HG02610 (cell line): ENCODE measurements at regions not wholly inside any gene's neighbourhood (a gene's known extent, or its start where the extent isn't known, plus 50 kb on each side); places are given as distances from the start of the nearest gene placed in this dataset.

Experiments used
- ATAC-seq: cut with Tn5 transposase; IDR thresholded peaks from one replicate; pipeline ENCODE4 v1.9.1; 2021; ENCODE audit warnings: mild to moderate bottlenecking, moderate library complexity; ENCODE audit not compliant: unreplicated experiment

DNA sequence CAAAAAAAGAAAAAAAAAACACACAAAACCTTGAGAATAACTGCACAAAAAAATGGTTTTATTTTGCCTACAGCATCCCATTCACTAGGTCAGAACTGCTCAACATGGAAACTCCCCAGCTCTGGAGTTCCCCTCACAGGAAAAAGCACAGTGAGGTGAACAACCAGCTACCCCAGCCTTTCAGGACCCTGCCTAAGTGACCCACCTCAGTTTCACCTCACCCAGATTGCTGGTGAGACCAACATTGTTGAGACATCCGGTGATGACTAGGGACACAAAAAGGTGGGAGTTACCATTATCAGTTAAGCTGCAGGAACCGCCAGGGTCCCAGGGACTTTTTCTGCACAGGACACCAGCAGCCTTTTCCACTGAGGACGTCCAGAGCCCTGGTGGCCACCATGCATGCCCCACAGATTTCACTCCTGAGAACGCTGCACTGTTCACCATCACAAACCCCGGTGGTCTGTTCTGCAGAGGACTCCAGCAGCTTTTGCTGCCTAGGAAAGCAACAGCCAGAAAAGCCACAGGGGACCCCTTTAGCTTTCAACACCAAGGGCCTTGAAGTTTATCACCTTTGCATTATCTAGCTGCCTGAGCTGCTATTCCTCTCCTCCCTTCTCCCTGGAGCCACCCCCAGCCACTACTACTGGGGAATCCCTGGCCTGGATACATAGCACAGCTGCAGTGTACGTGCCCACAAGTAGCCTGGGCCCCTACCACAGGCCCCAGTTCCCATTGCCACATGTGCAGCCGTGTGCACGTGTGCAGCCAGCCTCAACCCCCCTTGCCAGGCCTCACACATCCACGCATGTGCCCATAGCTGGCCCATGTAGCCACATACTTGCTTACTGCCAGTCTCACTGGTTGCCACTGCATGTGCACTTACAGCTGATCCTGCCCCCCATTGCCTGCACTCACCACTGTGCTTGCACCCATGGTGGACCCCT is 62.5 kb upstream of the FAR2 start:
- ATAC-seq = peak; percentile 52

DNA sequence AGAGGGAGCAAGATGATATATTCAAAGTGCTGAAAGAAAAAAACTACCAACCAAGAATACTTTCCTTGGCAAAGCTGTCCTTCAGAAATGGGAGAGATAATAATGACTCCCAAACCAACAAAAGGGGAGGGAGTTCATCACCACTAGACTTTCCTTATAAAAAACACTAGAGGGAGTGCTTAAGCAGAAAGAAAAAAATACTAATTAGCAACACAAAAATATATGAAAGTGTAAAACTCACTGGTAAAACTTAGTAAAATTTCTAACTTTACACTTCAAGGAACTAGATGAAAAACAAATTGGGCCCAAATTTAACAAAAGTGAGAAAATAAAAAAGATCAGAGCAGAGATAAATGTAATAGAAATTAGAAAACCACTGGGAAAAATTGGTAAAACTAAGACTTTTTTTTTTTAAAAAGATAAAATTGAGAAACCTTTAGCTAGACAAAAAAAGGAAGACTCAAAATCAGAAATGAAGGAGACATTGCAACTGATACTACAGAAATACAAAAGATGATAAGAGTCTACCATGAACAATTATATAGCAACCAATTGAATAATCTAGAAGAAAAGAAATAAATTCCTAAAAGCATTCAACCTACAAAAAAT is 60.4 kb upstream of the FAR2 start:
- ATAC-seq = no peak
